H1 (cell line): ENCODE measurements at regions not wholly inside any gene's neighbourhood (a gene's known extent, or its start where the extent isn't known, plus 50 kb on each side); places are given as distances from the start of the nearest gene placed in this dataset.

Source experiments
- CTCF ChIA-PET: fragments of 300-600 bp; sonication (Branson Sonifier 250); formaldehyde crosslinking; loops from one replicate; lab custom pipeline; 2021; ENCODE audit not compliant: partially characterized antibody; lab: Charles Lee
- POLR2A ChIA-PET: fragments of 300-600 bp; sonication (Branson Sonifier 250); formaldehyde crosslinking; loops from one replicate; lab custom pipeline; 2021; ENCODE audit warnings: inconsistent platforms; ENCODE audit not compliant: partially characterized antibody; lab: Charles Lee
- DNase-seq, 2 experiments: peaks; one replicate each; pipeline versions ENCODE4 v3.0.0 to v3.0.0-alpha.2; 2010 to 2022; ENCODE audit warnings: low spot score in 2 of 2, low read depth in 1 of 2, mixed read lengths in 1 of 2
- FAIRE-seq: peaks from 2 replicates; lab custom pipeline; 2011; peaks lifted over from hg19 to GRCh38; lab: Jason Lieb, UNC
- H2AFZ ChIP-seq: 2 replicates; pipeline ENCODE4 v1.8.1; 2012; ENCODE audit warnings: low read length, inconsistent platforms
- H2AK5ac ChIP-seq: 2 replicates; pipeline ENCODE4 v1.6.1; 2013; ENCODE audit warnings: low read depth, low read length
- H2BK120ac ChIP-seq: replicated peaks from 2 replicates; pipeline ENCODE3; 2013; ENCODE audit warnings: low read depth, low read length, inconsistent platforms
- H2BK12ac ChIP-seq: 2 replicates; pipeline ENCODE4 v1.6.1; 2013; ENCODE audit warnings: low read depth, low read length
- H2BK15ac ChIP-seq: 2 replicates; pipeline ENCODE4 v1.6.1; 2013; ENCODE audit warnings: low read length
- H2BK20ac ChIP-seq: 2 replicates; pipeline ENCODE4 v1.6.1; 2013; ENCODE audit warnings: low read length
- H2BK5ac ChIP-seq: 2 replicates; pipeline ENCODE4 v1.6.1; 2013; ENCODE audit warnings: low read depth, low read length
- H3K14ac ChIP-seq: 2 replicates; pipeline ENCODE4 v1.6.1; 2013; ENCODE audit warnings: inconsistent platforms; ENCODE audit not compliant: insufficient read length
- H3K18ac ChIP-seq: 2 replicates; pipeline ENCODE4 v1.6.1; 2013; ENCODE audit warnings: low read length; ENCODE audit errors: extremely low read depth
- H3K23ac ChIP-seq: 2 replicates; pipeline ENCODE4 v1.6.1; 2013; ENCODE audit warnings: inconsistent platforms; ENCODE audit not compliant: insufficient read length
- H3K23me2 ChIP-seq: 2 replicates; pipeline ENCODE4 v1.6.1; 2013; ENCODE audit warnings: low read depth, low read length
- H3K27ac ChIP-seq: 2 replicates; pipeline ENCODE4 v1.6.1; 2011; ENCODE audit warnings: low read depth, low read length, inconsistent platforms
- H3K27me3 ChIP-seq, 4 experiments: replicated peaks in 1 of 4; 1 replicate in 1 of 4; 2 replicates in 3 of 4; pipeline versions ENCODE4 v1.6.1 to v1.8.1; 2011 to 2013; ENCODE audit warnings: low read length in 3 of 4, mild to moderate bottlenecking in 3 of 4, inconsistent platforms in 2 of 4, mixed read lengths in 2 of 4, moderate library complexity in 1 of 4; ENCODE audit not compliant: control insufficient read depth in 3 of 4, insufficient read depth in 3 of 4; ENCODE audit errors: extremely low read depth in 1 of 4
- H3K36me3 ChIP-seq, 4 experiments: 2 replicates each; pipeline versions ENCODE4 v1.6.1 to v1.8.1; 2011 to 2013; ENCODE audit warnings: mild to moderate bottlenecking in 4 of 4, low read length in 3 of 4, moderate library complexity in 2 of 4, control low read depth in 1 of 4, inconsistent platforms in 1 of 4; ENCODE audit not compliant: insufficient read depth in 4 of 4, control insufficient read depth in 2 of 4
- H3K4ac ChIP-seq: replicated peaks from 2 replicates; pipeline ENCODE3; 2013; ENCODE audit warnings: low read length, low read depth, mixed read lengths, inconsistent platforms; ENCODE audit not compliant: insufficient read length
- H3K4me1 ChIP-seq, 4 experiments: replicated peaks in 1 of 4; 1 replicate in 1 of 4; 2 replicates in 3 of 4; pipeline versions ENCODE4 v1.6.1 to v1.8.1; 2011 to 2013; ENCODE audit warnings: low read length in 3 of 4, inconsistent platforms in 2 of 4, mixed read lengths in 1 of 4; ENCODE audit not compliant: insufficient read depth in 4 of 4, control insufficient read depth in 3 of 4
- H3K4me2 ChIP-seq, 2 experiments: 2 replicates each; pipeline versions ENCODE4 v1.6.1 to v1.8.1; 2011 to 2013; ENCODE audit warnings: low read depth in 2 of 2, low read length in 2 of 2, control low read depth in 1 of 2, inconsistent platforms in 1 of 2, mild to moderate bottlenecking in 1 of 2; ENCODE audit not compliant: insufficient read depth in 1 of 2
- H3K4me3 ChIP-seq, 4 experiments: fragments of 200-600, 300-600 bp in 1 of 4; sonication (generic), shearing (Covaris generic), sonication (Bioruptor Twin) in 1 of 4; 2 replicates each; pipeline versions ENCODE4 v1.5.1 to v1.8.1; 2011 to 2016; ENCODE audit warnings: low read length in 4 of 4, low read depth in 3 of 4, control low read depth in 2 of 4, inconsistent platforms in 2 of 4, mild to moderate bottlenecking in 2 of 4, mixed read lengths in 1 of 4, moderate library complexity in 1 of 4; ENCODE audit not compliant: insufficient read depth in 2 of 4; ENCODE audit errors: extremely low read depth in 1 of 4
- H3K56ac ChIP-seq: replicated peaks from 2 replicates; pipeline ENCODE3; 2013; ENCODE audit warnings: low read depth, mild to moderate bottlenecking, mixed read lengths, low read length, inconsistent platforms; ENCODE audit not compliant: insufficient read length
- H3K79me1 ChIP-seq: 2 replicates; pipeline ENCODE4 v1.6.1; 2013; ENCODE audit warnings: low read depth, low read length, control low read depth
- H3K79me2 ChIP-seq, 2 experiments: 2 replicates each; pipeline versions ENCODE4 v1.6.1 to v1.8.1; 2012 to 2013; ENCODE audit warnings: low read length in 2 of 2, mild to moderate bottlenecking in 2 of 2, inconsistent platforms in 1 of 2; ENCODE audit not compliant: insufficient read depth in 2 of 2, control insufficient read depth in 1 of 2
- H3K9ac ChIP-seq, 4 experiments: replicated peaks in 1 of 4; 1 replicate in 1 of 4; 2 replicates in 3 of 4; pipeline versions ENCODE4 v1.6.1 to v1.8.1; 2011 to 2013; ENCODE audit warnings: low read depth in 3 of 4, low read length in 3 of 4, control low read depth in 2 of 4, mild to moderate bottlenecking in 2 of 4, moderate library complexity in 2 of 4, inconsistent platforms in 1 of 4; ENCODE audit errors: extremely low read depth in 1 of 4
- H3K9me3 ChIP-seq, 2 experiments: 2 replicates each; pipeline versions ENCODE4 v1.6.1 to v1.8.1; 2012 to 2013; ENCODE audit warnings: mild to moderate bottlenecking in 2 of 2, moderate library complexity in 2 of 2, control low read depth in 1 of 2, inconsistent platforms in 1 of 2, low read depth in 1 of 2, low read length in 1 of 2, mixed read lengths in 1 of 2; ENCODE audit not compliant: insufficient read depth in 2 of 2
- H4K20me1 ChIP-seq, 2 experiments: replicated peaks in 1 of 2; 2 replicates each; pipeline versions ENCODE3 to v1.8.1; 2011 to 2013; ENCODE audit warnings: inconsistent platforms in 2 of 2, low read length in 2 of 2, mild to moderate bottlenecking in 1 of 2; ENCODE audit not compliant: insufficient read depth in 2 of 2, control insufficient read depth in 1 of 2
- H4K5ac ChIP-seq: 2 replicates; pipeline ENCODE4 v1.6.1; 2013; ENCODE audit warnings: low read length, low read depth, mixed read lengths, inconsistent platforms; ENCODE audit not compliant: insufficient read length
- H4K8ac ChIP-seq: 2 replicates; pipeline ENCODE4 v1.8.0; 2013; ENCODE audit warnings: mild to moderate bottlenecking, moderate library complexity, low read length, inconsistent platforms; ENCODE audit not compliant: insufficient read depth; ENCODE audit errors: extremely low read depth
- H4K91ac ChIP-seq: replicated peaks from 2 replicates; pipeline ENCODE3; 2013; ENCODE audit warnings: low read length, mixed read lengths, inconsistent platforms; ENCODE audit not compliant: insufficient read length
- ASH2L ChIP-seq: fragments of 200-600, 300-600 bp; sonication (generic); IDR thresholded peaks from one replicate; pipeline ENCODE4 v1.7.1; 2017; ENCODE audit warnings: low read length
- BRCA1 ChIP-seq: IDR thresholded peaks from 2 replicates; pipeline ENCODE4 v1.6.1; 2012; ENCODE audit warnings: low read depth, low read length, improper control_type of control experiment
- CBX8 ChIP-seq: fragments of 300-800, 300-1000 bp; sonication (generic); IDR thresholded peaks from 2 replicates; pipeline ENCODE4 v1.7.1; 2016; ENCODE audit warnings: low read depth, low read length, borderline replicate concordance
- HDAC2 ChIP-seq, 2 experiments: fragments of 300-600 bp in 1 of 2; sonication (generic) in 1 of 2; IDR thresholded peaks; 2 replicates each; pipeline ENCODE4 v1.6.1; 2011 to 2012; ENCODE audit warnings: low read depth in 2 of 2, low read length in 2 of 2, mild to moderate bottlenecking in 2 of 2, moderate library complexity in 2 of 2, borderline replicate concordance in 1 of 2, inconsistent platforms in 1 of 2
- MAFK ChIP-seq: IDR thresholded peaks from 2 replicates; pipeline ENCODE4 v1.6.1; 2012; ENCODE audit warnings: low read depth, mild to moderate bottlenecking, improper control_type of control experiment, low read length
- RBBP5 ChIP-seq: IDR thresholded peaks from 2 replicates; pipeline ENCODE4 v1.7.1; 2012; ENCODE audit warnings: low read depth, mild to moderate bottlenecking, inconsistent platforms, low read length, moderate library complexity, borderline replicate concordance
- RFX5 ChIP-seq: IDR thresholded peaks from 2 replicates; pipeline ENCODE4 v1.6.1; 2011; ENCODE audit warnings: low read depth, low read length, improper control_type of control experiment, borderline replicate concordance
- SIRT6 ChIP-seq: IDR thresholded peaks from one replicate; pipeline ENCODE4 v1.7.1; 2012; ENCODE audit warnings: low read length, inconsistent platforms
- SUZ12 ChIP-seq: fragments of 200-600 bp; sonication (generic); IDR thresholded peaks from 2 replicates; pipeline ENCODE4 v1.6.1; 2012; ENCODE audit warnings: mild to moderate bottlenecking, inconsistent platforms, low read length, moderate library complexity, mixed read lengths
- TAF1 ChIP-seq: IDR thresholded peaks from 2 replicates; pipeline ENCODE4 v1.6.1; 2011; ENCODE audit warnings: mild to moderate bottlenecking, low read depth, low read length
- TAF7 ChIP-seq: optimal IDR thresholded peaks from 2 replicates; pipeline ENCODE3; 2011; ENCODE audit warnings: low read depth, mild to moderate bottlenecking, inconsistent platforms, low read length, moderate library complexity, borderline replicate concordance
- TBP ChIP-seq: IDR thresholded peaks from 2 replicates; pipeline ENCODE4 v1.6.1; 2011; ENCODE audit warnings: low read depth, low read length, improper control_type of control experiment
- USF2 ChIP-seq: IDR thresholded peaks from 2 replicates; pipeline ENCODE4 v1.6.1; 2011; ENCODE audit warnings: low read length, improper control_type of control experiment
- YY1 ChIP-seq: IDR thresholded peaks from 2 replicates; pipeline ENCODE4 v1.6.1; 2011; ENCODE audit warnings: low read depth, mild to moderate bottlenecking, low read length
- WGBS, 2 experiments: shearing (Covaris generic) in 1 of 2; methylation state at CpG; one replicate each; pipeline versions ENCODE4 v1.1.6 to v1.1.7; 2013 to 2015; ENCODE audit warnings: low lambda C conversion rate in 2 of 2, mixed read lengths in 2 of 2, inconsistent platforms in 1 of 2, low coverage in 1 of 2, missing lambda C conversion rate in 1 of 2; ENCODE audit not compliant: insufficient replicate concordance in 2 of 2, insufficient coverage in 1 of 2, insufficient read length in 1 of 2; ENCODE audit errors: extremely low coverage in 1 of 2, missing lambda C conversion rate in 1 of 2; 5-methylcytosine and 5-hydroxymethylcytosine counted together

- Histone ChIP-seq H3K23ac (no peak overlapping the region), H2BK5ac (no peak overlapping the region), H2AFZ (no peak overlapping the region), H3K9ac (no peak overlapping the region), H2AK5ac (no peak overlapping the region), H3K56ac (no peak overlapping the region), H3K27ac (no peak overlapping the region), H3K4me3 (no peak overlapping the region), H3K4ac (no peak overlapping the region), H3K36me3 (no peaks in the 10 kb centered on the region), H3K9me3 (no peaks in the 10 kb centered on the region), H4K91ac (no peak overlapping the region), H3K4me2 (no peak overlapping the region), H4K20me1 (peaks cover 0 to 1% of the 10 kb centered on the region in 2 experiments), H3K79me1 (no peaks in the 10 kb centered on the region), H3K18ac (no peak overlapping the region), H2BK12ac (no peak overlapping the region), H2BK120ac (no peak overlapping the region), H4K8ac (no peak overlapping the region), H2BK20ac (no peak overlapping the region), H4K5ac (no peak overlapping the region), H3K23me2 (no peaks in the 10 kb centered on the region), H3K27me3 (no peaks in the 10 kb centered on the region), H3K79me2 (no peaks in the 10 kb centered on the region), H3K4me1 (no peaks in the 10 kb centered on the region), H2BK15ac (no peak overlapping the region), H3K14ac (no peak overlapping the region)
- FAIRE-seq (no peak), DNase-seq (no peak)
- CTCF ChIA-PET: interaction anchor here (1.1 to 8.4 kb wide), 3 partner anchors 18 to 189 kb away, joined by 3 to 57 read pairs (median 4); no protein-coding TSS in a partner anchor
- 91% methylated on average over 3 of the region's 3 CpGs; no CpG with 5 or more reads in 1 of the 2 experiments for WGBS, 2 experiments
- POLR2A ChIA-PET: no interaction called here
- no peak for TF ChIP-seq RFX5
- no peak for TF ChIP-seq TAF7
- TF ChIP-seq TBP: no peak
- no peak for TF ChIP-seq MAFK
- TF ChIP-seq SIRT6: no peak
- no peak for TF ChIP-seq YY1
- TF ChIP-seq BRCA1: no peak
- TF ChIP-seq SUZ12: no peak
- no peak for TF ChIP-seq ASH2L
- no peak for TF ChIP-seq CBX8
- no peak for TF ChIP-seq USF2
- no peak for TF ChIP-seq RBBP5
- TF ChIP-seq HDAC2 (IDR thresholded peaks at IDR 0.05; ENCODE audit: borderline replicate concordance in 1 of 2, low read depth in 2 of 2, low read length in 2 of 2): no peak
- no peak for TF ChIP-seq TAF1
These were observed 141.2 kb upstream of the DAB2 start for GRCh38 chr5:39566029-39566428.
